Progenitor cell of endocrine pancreas (in vitro differentiated cells): ENCODE measurements at regions not wholly inside any gene's neighbourhood (a gene's known extent, or its start where the extent isn't known, plus 50 kb on each side); places are given as distances from the start of the nearest gene placed in this dataset.

Experiments
- DNase-seq: peaks from one replicate; pipeline ENCODE4 v3.0.0; 2021; ENCODE audit warnings: low spot score; ENCODE audit not compliant: unreplicated experiment
- H3K27ac Mint-ChIP-seq: 2 replicates; pipeline ENCODE4 v1.8.0; 2021; ENCODE audit warnings: mild to moderate bottlenecking, moderate library complexity, mixed read lengths
- H3K27me3 Mint-ChIP-seq: 2 replicates; pipeline ENCODE4 v1.8.0; 2021; ENCODE audit warnings: mixed read lengths
- H3K36me3 Mint-ChIP-seq: 2 replicates; pipeline ENCODE4 v1.8.0; 2022; ENCODE audit warnings: mixed read lengths; ENCODE audit not compliant: insufficient read depth
- H3K4me1 Mint-ChIP-seq: 2 replicates; pipeline ENCODE4 v1.8.0; 2021; ENCODE audit warnings: low read depth, mixed read lengths
- H3K4me3 Mint-ChIP-seq: 2 replicates; pipeline ENCODE4 v1.8.0; 2021; ENCODE audit warnings: low read depth, mild to moderate bottlenecking, moderate library complexity, mixed read lengths
- H3K9me3 Mint-ChIP-seq: 2 replicates; pipeline ENCODE4 v1.8.0; 2021; ENCODE audit warnings: low read depth, mixed read lengths
- CTCF ChIP-seq: fragments of 200-600 bp; sonication (generic); IDR thresholded peaks from one replicate; pipeline ENCODE4 v1.5.0; 2021; ENCODE audit warnings: antibody characterized with exemption, mild to moderate bottlenecking; ENCODE audit not compliant: unreplicated experiment

GRCh38 chr2:239626961-239627592 is 226.3 kb upstream of the HDAC4 start:
- Mint-ChIP-seq H3K36me3 (no peaks in the 10 kb centered on the region), H3K27ac (no peak overlapping the region), H3K9me3 (no peaks in the 10 kb centered on the region), H3K4me1 (no peaks in the 10 kb centered on the region), H3K4me3 (no peak overlapping the region), H3K27me3 (no peaks in the 10 kb centered on the region)
- no peak for DNase-seq
- no peak for TF ChIP-seq CTCF

DNA sequence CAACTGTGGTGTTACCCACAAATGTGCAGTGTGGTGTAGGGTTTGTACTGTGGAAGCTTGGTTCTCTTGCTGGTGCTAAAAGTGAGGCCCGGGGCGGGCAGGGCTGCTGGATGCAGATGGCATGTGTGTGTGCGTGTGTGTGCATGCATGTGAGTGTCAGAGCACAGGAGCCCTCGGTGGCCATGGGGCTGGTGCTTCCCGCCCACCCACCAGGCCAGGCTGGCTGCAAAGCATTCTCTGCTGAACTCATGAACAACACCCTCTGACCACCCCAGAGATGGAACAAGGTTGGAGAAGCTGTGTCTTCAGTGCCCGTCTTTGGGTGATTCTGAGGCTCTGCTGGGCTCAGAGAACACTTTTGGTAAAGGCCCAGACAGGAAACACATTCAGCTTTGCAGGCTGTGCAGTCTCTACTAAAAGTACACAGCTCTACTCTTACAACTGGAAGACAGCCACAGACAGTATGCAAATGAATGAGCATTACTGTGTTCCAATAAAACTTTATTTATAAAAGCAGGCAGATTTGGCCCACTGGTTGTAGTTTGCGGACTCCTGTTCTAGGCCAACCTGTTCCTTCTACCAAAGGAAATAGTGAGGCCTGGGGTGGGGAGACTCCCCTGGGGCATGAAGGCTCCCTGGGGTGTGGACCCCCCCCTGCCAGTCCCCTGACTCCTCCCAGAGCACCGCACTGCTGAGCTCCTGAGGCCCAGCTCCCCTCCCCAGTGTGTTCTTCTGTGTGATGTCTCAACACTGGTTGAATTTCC is 225.3 kb upstream of the HDAC4 start:
- Mint-ChIP-seq H3K36me3 (no peaks in the 10 kb centered on the region), H3K4me3 (no peak overlapping the region), H3K27me3 (no peaks in the 10 kb centered on the region), H3K4me1 (no peaks in the 10 kb centered on the region), H3K27ac (no peak overlapping the region), H3K9me3 (no peaks in the 10 kb centered on the region)
- TF ChIP-seq CTCF: no peak
- no peak for DNase-seq

DNA sequence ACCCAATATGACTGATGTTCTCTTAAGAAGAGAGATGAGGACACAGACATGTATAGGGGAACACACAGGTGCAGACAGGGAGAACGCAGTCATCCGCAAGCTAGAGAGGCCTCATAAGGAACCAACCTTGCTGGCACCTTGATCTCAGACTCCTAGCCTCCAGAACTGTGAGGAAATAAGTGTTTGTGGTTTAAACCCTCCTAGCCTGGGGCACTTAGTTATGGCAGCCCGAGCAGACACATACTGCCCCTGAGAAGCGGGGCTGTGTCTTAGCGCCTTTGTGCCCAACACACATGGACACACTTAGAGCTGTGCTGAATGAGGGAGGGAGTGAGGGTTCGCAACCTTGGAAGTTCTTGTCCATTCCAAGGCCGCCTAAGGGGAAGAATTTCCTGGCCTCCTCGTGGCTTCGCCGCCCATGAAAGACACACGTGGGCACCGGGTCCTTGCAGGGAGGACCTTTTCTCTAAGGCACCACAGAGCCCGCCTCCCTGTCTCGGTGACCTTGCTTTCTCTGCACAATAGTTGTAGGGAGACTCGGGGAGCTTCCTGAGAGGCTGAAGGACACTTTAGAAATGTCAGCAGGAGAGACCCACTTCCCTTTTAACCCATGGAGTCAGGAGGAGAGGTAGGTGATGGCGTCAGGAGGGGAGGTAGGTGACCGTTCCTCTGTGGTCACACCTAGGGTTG is 224.5 kb upstream of the HDAC4 start:
- DNase-seq: no peak
- no peak for TF ChIP-seq CTCF
- no peaks in the 10 kb centered on the region for H3K9me3 Mint-ChIP-seq
- no peaks in the 10 kb centered on the region for H3K4me1 Mint-ChIP-seq
- no peaks in the 10 kb centered on the region for H3K27me3 Mint-ChIP-seq
- no peak overlapping the region for H3K27ac Mint-ChIP-seq
- no peak overlapping the region for H3K4me3 Mint-ChIP-seq
- no peaks in the 10 kb centered on the region for H3K36me3 Mint-ChIP-seq

DNA sequence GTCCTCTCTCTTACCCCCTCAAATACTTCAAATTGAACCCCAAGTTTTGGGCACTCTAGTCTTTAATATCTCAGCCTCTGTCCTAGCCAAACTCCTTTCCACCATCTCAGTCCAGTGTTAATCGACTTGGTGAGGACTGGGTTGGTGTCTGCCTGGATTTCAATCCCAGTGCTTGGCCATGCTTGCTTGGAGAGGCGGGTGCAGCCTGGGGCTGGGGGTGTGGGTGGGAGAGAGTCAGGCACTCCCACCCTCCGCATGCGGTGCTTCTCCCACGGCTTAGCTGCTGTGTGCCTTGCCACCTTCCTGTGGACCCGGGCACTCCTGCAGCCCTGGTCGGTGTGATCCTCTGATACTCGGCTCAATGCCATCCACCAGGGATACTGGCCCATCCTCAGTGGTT is 220.8 kb upstream of the HDAC4 start:
- Mint-ChIP-seq H3K27ac (no peak overlapping the region), H3K27me3 (no peaks in the 10 kb centered on the region), H3K9me3 (peaks cover 8% of the 10 kb centered on the region), H3K4me1 (no peaks in the 10 kb centered on the region), H3K4me3 (no peak overlapping the region), H3K36me3 (peaks cover 1% of the 10 kb centered on the region)
- TF ChIP-seq CTCF: no peak
- DNase-seq: no peak

DNA sequence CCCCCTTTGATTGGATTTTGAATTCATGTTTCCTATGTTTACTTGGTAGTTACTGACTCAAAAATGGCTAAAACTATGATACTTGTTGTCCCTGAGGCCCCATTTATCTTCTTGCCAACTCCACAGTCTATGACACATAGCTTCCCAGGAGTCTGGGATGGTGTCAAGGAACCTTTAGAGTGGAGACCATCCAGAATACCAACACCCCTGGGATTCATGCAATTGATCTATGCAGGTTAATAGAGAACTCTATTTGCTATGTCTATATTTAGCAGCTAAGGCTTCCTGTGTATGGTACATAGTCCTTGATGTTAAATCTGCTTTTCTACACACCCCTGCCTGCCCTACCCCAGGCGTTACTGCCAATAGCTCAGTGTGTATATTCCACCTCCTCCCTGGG is 218.5 kb upstream of the HDAC4 start:
- Mint-ChIP-seq H3K27ac (no peak overlapping the region), H3K9me3 (peaks cover 10% of the 10 kb centered on the region), H3K36me3 (peaks cover 1% of the 10 kb centered on the region), H3K4me3 (no peak overlapping the region), H3K4me1 (no peaks in the 10 kb centered on the region), H3K27me3 (no peaks in the 10 kb centered on the region)
- TF ChIP-seq CTCF: no peak
- no peak for DNase-seq
